ENCODE measurements at regions not wholly inside any gene's neighbourhood (a gene's known extent, or its start where the extent isn't known, plus 50 kb on each side); places are given as distances from the start of the nearest gene placed in this dataset.

DNA sequence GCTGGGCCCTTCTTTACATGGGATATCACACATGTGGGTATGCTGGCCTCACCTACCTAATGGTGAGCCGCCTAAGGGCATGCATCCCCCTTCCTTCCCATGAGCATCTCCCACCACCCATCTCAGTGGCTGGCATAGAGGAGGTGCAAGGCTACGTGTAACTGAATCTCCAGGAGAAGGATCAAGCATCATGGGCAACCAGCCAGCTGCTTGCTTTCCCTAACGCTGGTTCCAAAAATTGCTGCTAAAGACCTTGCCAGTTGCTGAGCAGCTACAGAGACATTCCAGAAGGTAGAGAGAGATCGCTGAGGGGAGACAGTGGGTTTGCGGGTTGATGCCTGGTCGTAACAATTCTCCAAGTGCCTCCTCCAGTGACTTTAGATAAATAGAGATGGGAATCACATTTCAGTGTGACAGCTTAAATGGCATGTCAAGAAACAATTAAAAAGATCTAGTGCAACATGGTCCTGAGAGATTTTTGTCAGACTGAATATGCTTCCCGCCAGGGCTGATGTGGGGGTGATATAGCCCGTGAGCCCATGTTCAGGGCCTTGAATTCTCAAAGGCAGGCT lies 378.4 kb upstream of the CDH5 start (continued):
- no peak for TF ChIP-seq PHF8 (conservative IDR thresholded peaks at IDR 0.05; ENCODE audit: low read depth, low read length)
- TF ChIP-seq CBX5 (IDR thresholded peaks at IDR 0.05; ENCODE audit: low read depth, low read length), result no peak
- TF ChIP-seq BACH1 (IDR thresholded peaks at IDR 0.05; ENCODE audit: low read length), result no peak
- no peak for TF ChIP-seq YY1 (IDR thresholded peaks at IDR 0.05; ENCODE audit: low read depth, low read length)
- TF ChIP-seq, protein P1, sequence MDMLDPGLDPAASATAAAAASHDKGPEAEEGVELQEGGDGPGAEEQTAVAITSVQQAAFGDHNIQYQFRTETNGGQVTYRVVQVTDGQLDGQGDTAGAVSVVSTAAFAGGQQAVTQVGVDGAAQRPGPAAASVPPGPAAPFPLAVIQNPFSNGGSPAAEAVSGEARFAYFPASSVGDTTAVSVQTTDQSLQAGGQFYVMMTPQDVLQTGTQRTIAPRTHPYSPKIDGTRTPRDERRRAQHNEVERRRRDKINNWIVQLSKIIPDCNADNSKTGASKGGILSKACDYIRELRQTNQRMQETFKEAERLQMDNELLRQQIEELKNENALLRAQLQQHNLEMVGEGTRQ (IDR thresholded peaks at IDR 0.05; ENCODE audit: low read length), result no peak
- no peak for TF ChIP-seq TEAD4 (IDR thresholded peaks at IDR 0.05; ENCODE audit: low read depth, low read length)

All from H1 (cell line).